HCEC 1CT (cell line): ENCODE measurements at regions not wholly inside any gene's neighbourhood (a gene's known extent, or its start where the extent isn't known, plus 50 kb on each side); places are given as distances from the start of the nearest gene placed in this dataset.

ENCODE experiments used
- DNase-seq: peaks from one replicate; pipeline ENCODE4 v3.0.0-alpha.2; 2017

- DNase-seq, result no peak
Observed at GRCh38 chr15:37720267-37720666, 214.2 kb upstream of the TMCO5A start.

- DNase-seq, result no peak
Observed at GRCh38 chr15:37731146-37731746, 203.2 kb upstream of the TMCO5A start.

- DNase-seq, result peak; percentile 24
Observed at GRCh38 chr15:37733628-37734027, 200.8 kb upstream of the TMCO5A start.

GRCh38 chr15:37740623-37741141, 193.8 kb upstream of the TMCO5A start:
- no peak for DNase-seq

GRCh38 chr15:37743826-37744225, 190.6 kb upstream of the TMCO5A start:
- no peak for DNase-seq

- no peak for DNase-seq
Observed at GRCh38 chr15:37744521-37744920, 189.9 kb upstream of the TMCO5A start.

- DNase-seq, result no peak
Observed at GRCh38 chr15:37751401-37751800, 183.0 kb upstream of the TMCO5A start.

GRCh38 chr15:37756407-37756806, 178.0 kb upstream of the TMCO5A start:
- no peak for DNase-seq

- DNase-seq, result no peak
Observed at GRCh38 chr15:37758412-37758811, 176.0 kb upstream of the TMCO5A start.

- DNase-seq, result peak; percentile 80
Observed at GRCh38 chr15:37764733-37765191, 169.7 kb upstream of the TMCO5A start.

GRCh38 chr15:37765786-37766185, 168.7 kb upstream of the TMCO5A start:
- DNase-seq, result no peak

- peak; percentile 65 for DNase-seq
Observed at GRCh38 chr15:37767841-37768455, 166.5 kb upstream of the TMCO5A start.

- DNase-seq, result peak; percentile 45
Observed at GRCh38 chr15:37771465-37771864, 163.0 kb upstream of the TMCO5A start.

GRCh38 chr15:37773111-37773860, 161.2 kb upstream of the TMCO5A start:
- peak; percentile 83 for DNase-seq

- no peak for DNase-seq
Observed at GRCh38 chr15:37774961-37775360, 159.5 kb upstream of the TMCO5A start.

GRCh38 chr15:37777006-37777405, 157.4 kb upstream of the TMCO5A start:
- no peak for DNase-seq

GRCh38 chr15:37783290-37783689, 151.2 kb upstream of the TMCO5A start:
- no peak for DNase-seq

GRCh38 chr15:37788330-37788729, 146.1 kb upstream of the TMCO5A start:
- DNase-seq, result no peak

- no peak for DNase-seq
Observed at GRCh38 chr15:37788767-37789396, 145.6 kb upstream of the TMCO5A start.

- no peak for DNase-seq
Observed at GRCh38 chr15:37789397-37789786, 145.0 kb upstream of the TMCO5A start.

- peak; percentile 87 for DNase-seq
Observed at GRCh38 chr15:37789881-37790280, 144.6 kb upstream of the TMCO5A start.

GRCh38 chr15:37791693-37792092, 142.7 kb upstream of the TMCO5A start:
- DNase-seq, result no peak

GRCh38 chr15:37792351-37792750, 142.1 kb upstream of the TMCO5A start:
- DNase-seq, result no peak
